Omental fat pad (tissue), 3 donors: ENCODE measurements at regions not wholly inside any gene's neighbourhood (a gene's known extent, or its start where the extent isn't known, plus 50 kb on each side); places are given as distances from the start of the nearest gene placed in this dataset.

Source experiments
- ATAC-seq: fragments of 150-250 bp; one replicate; pipeline ENCODE4 v1.9.1; 2016; ENCODE audit warnings: mild to moderate bottlenecking, moderate library complexity; ENCODE audit not compliant: low FRiP score
- DNase-seq: peaks from one replicate; pipeline ENCODE4 v3.0.0-alpha.2; 2019; ENCODE audit warnings: low spot score
- CTCF ChIP-seq, 3 donors: fragments of 450-650 bp; IDR thresholded peaks; one replicate each; pipeline ENCODE4 v1.5.1; 2016 to 2017; ENCODE audit warnings: antibody characterized with exemption in 3 of 3, mild to moderate bottlenecking in 3 of 3, moderate library complexity in 2 of 3

- ATAC-seq = no peak
- no peak for TF ChIP-seq CTCF (IDR thresholded peaks at IDR 0.05)
- no peak for DNase-seq
These were observed 125.6 kb upstream of the PRNP start for GRCh38 chr20:4560667-4561066.

- no peak for TF ChIP-seq CTCF (IDR thresholded peaks at IDR 0.05)
- ATAC-seq = no peak
- DNase-seq = no peak
These were observed 126.3 kb upstream of the PRNP start for GRCh38 chr20:4559906-4560305.

GRCh38 chr20:4559106-4559505 is 127.2 kb upstream of the PRNP start:
- DNase-seq (no peak), ATAC-seq (no peak)
- TF ChIP-seq CTCF (IDR thresholded peaks at IDR 0.05) = no peak

GRCh38 chr20:4556781-4557180 is 129.5 kb upstream of the PRNP start:
- TF ChIP-seq CTCF (IDR thresholded peaks at IDR 0.05) = no peak
- DNase-seq (no peak), ATAC-seq (no peak)

- TF ChIP-seq CTCF (IDR thresholded peaks at IDR 0.05) = no peak
These were observed 130.9 kb upstream of the PRNP start for GRCh38 chr20:4555188-4555890.

GRCh38 chr20:4554346-4554745 is 131.9 kb upstream of the PRNP start:
- no peak for ATAC-seq
- DNase-seq = no peak
- no peak for TF ChIP-seq CTCF (IDR thresholded peaks at IDR 0.05)

More at GRCh38 chr20:4555188-4555890, 130.9 kb upstream of the PRNP start:
- ATAC-seq (no peak), DNase-seq (no peak)

GRCh38 chr20:4552075-4552640 is 134.1 kb upstream of the PRNP start:
- DNase-seq = no peak
- no peak for ATAC-seq
- no peak for TF ChIP-seq CTCF (IDR thresholded peaks at IDR 0.05)
